ENCODE measurements at regions not wholly inside any gene's neighbourhood (a gene's known extent, or its start where the extent isn't known, plus 50 kb on each side); places are given as distances from the start of the nearest gene placed in this dataset.

- no peak for TF ChIP-seq CTCF (conservative IDR thresholded peaks at IDR 0.05)
- TF ChIP-seq ZFX (IDR thresholded peaks at IDR 0.05) = no peak
Measured at GRCh38 chr5:133895979-133896845, 72.2 kb downstream of the C5orf15 start.
